K562 (cell line): ENCODE measurements at regions not wholly inside any gene's neighbourhood (a gene's known extent, or its start where the extent isn't known, plus 50 kb on each side); places are given as distances from the start of the nearest gene placed in this dataset.
A peak's percentile ranks its signal among the peaks of the same experiment; 100 is the strongest.

Experiments
- ATAC-seq: fragments of 200-7000 bp; cut with Tn5 transposase; 3 replicates; pipeline ENCODE4 v1.9.1; 2020; ENCODE audit warnings: moderate library complexity
- BruUV-seq: library from RNA; stranded (reverse); fragments of 400-500 nt; replicated peaks from 2 replicates; lab custom pipeline; 2021; lab: Mats Ljungman, UMichigan
- CTCF ChIA-PET: fragments of 300-600 bp; formaldehyde crosslinking; extraction: SDS; loops from one replicate; lab custom pipeline; 2021; ENCODE audit warnings: low intra/inter-chr PET ratio; lab: Yijun Ruan, JAX
- POLR2A ChIA-PET: fragments of 300-600, 350-650 bp; sonication (Branson Sonifier 250); formaldehyde crosslinking; extraction: SDS; loops from one replicate; lab custom pipeline; 2021; ENCODE audit warnings: antibody characterized with exemption, inconsistent platforms; lab: Yijun Ruan, JAX
- DNase-seq, 4 experiments: peaks; one replicate each; pipeline versions ENCODE4 v3.0.0 to v3.0.0-alpha.2; 2011 to 2018; ENCODE audit warnings: low spot score in 3 of 4, mixed read lengths in 3 of 4; ENCODE audit errors: extremely low read depth in 1 of 4
- FAIRE-seq: peaks from 2 replicates; lab custom pipeline; 2011; peaks lifted over from hg19 to GRCh38; lab: Jason Lieb, UNC
- H2AFZ ChIP-seq: 2 replicates; pipeline ENCODE4 v1.6.0; 2011; ENCODE audit warnings: low read depth, low read length, control low read depth, inconsistent platforms
- H3K27ac ChIP-seq: fragments of 200-600 bp; 3 replicates; pipeline ENCODE4 v1.8.0; 2011; ENCODE audit warnings: low read depth, mild to moderate bottlenecking, control low read depth, inconsistent platforms, low read length, moderate library complexity, mixed read lengths; ENCODE audit errors: extremely low read depth
- H3K27me3 ChIP-seq, 2 experiments: fragments of 300-600 bp in 1 of 2; 2 replicates in 1 of 2; 3 replicates in 1 of 2; pipeline versions ENCODE4 v1.6.0 to v1.8.0; 2011; ENCODE audit warnings: inconsistent platforms in 2 of 2, low read length in 2 of 2, mild to moderate bottlenecking in 1 of 2, mixed read lengths in 1 of 2, moderate library complexity in 1 of 2; ENCODE audit not compliant: control insufficient read depth in 2 of 2, insufficient read depth in 2 of 2
- H3K36me3 ChIP-seq: fragments of 300-600 bp; 3 replicates; pipeline ENCODE4 v1.8.0; 2011; ENCODE audit warnings: mild to moderate bottlenecking, low read length, inconsistent platforms; ENCODE audit not compliant: control insufficient read depth, insufficient read depth
- H3K4me1 ChIP-seq, 2 experiments: fragments of 200-600 bp in 1 of 2; replicated peaks in 1 of 2; 2 replicates in 1 of 2; 3 replicates in 1 of 2; pipeline versions ENCODE4 v1.5.1 to v1.8.0; 2011; ENCODE audit warnings: inconsistent platforms in 2 of 2, low read length in 2 of 2, mild to moderate bottlenecking in 1 of 2, mixed read lengths in 1 of 2, moderate library complexity in 1 of 2; ENCODE audit not compliant: control insufficient read depth in 2 of 2, insufficient read depth in 2 of 2
- H3K4me2 ChIP-seq: 2 replicates; pipeline ENCODE4 v1.6.1; 2011; ENCODE audit warnings: low read length, control low read depth, inconsistent platforms, mixed read lengths; ENCODE audit not compliant: insufficient read depth
- H3K4me3 ChIP-seq: fragments of 200-600 bp; sonication (generic), shearing (Covaris generic); 2 replicates; pipeline ENCODE4 v1.5.1; 2016; ENCODE audit warnings: control low read depth, inconsistent platforms
- H3K79me2 ChIP-seq: fragments of 200-600 bp; 3 replicates; pipeline ENCODE4 v1.8.0; 2011; ENCODE audit warnings: low read length, inconsistent platforms; ENCODE audit not compliant: control insufficient read depth, insufficient read depth
- H3K9ac ChIP-seq, 2 experiments: 2 replicates each; pipeline versions ENCODE4 v1.6.0 to v1.6.1; 2011; ENCODE audit warnings: low read depth in 2 of 2, low read length in 2 of 2, control low read depth in 1 of 2, inconsistent platforms in 1 of 2, mild to moderate bottlenecking in 1 of 2, mixed read lengths in 1 of 2; ENCODE audit not compliant: insufficient read depth in 1 of 2
- H3K9me1 ChIP-seq: one replicate; pipeline ENCODE4 v1.6.0; 2011; ENCODE audit warnings: inconsistent platforms, mild to moderate bottlenecking, low read length, moderate library complexity; ENCODE audit not compliant: control insufficient read depth, insufficient read depth
- H3K9me3 ChIP-seq: replicated peaks from 2 replicates; pipeline ENCODE4 v1.5.1; 2011; ENCODE audit warnings: low read depth, low read length, inconsistent platforms; ENCODE audit not compliant: control insufficient read depth, insufficient read depth
- H4K20me1 ChIP-seq: replicated peaks from 2 replicates; pipeline ENCODE4 v1.6.1; 2011; ENCODE audit warnings: low read length, inconsistent platforms, mixed read lengths; ENCODE audit not compliant: control insufficient read depth, insufficient read depth
- CSDE1 ChIP-seq, 2 experiments: fragments of 450-650 bp; IDR thresholded peaks; 2 replicates each; pipeline ENCODE4 v1.6.1; 2016; ENCODE audit warnings: mild to moderate bottlenecking in 1 of 2
- ETV5 ChIP-seq: sonication (generic); formaldehyde crosslinking; IDR thresholded peaks from 2 replicates; pipeline ENCODE4 v1.4.0; 2020; ENCODE audit warnings: low read depth, mild to moderate bottlenecking, missing genetic modification reagents
- ETV6 ChIP-seq, 3 experiments: fragments of 150-350 bp in 1 of 3; sonication (generic) in 1 of 3; formaldehyde crosslinking in 1 of 3; IDR thresholded peaks; 2 replicates each; pipeline versions ENCODE4 v1.6.1 to v1.8.0; 2014 to 2022; ENCODE audit warnings: borderline replicate concordance in 2 of 3, low read depth in 2 of 3, antibody characterized with exemption in 1 of 3, low read length in 1 of 3, mild to moderate bottlenecking in 1 of 3, missing genetic modification reagents in 1 of 3
- HLTF ChIP-seq: fragments of 450-650 bp; IDR thresholded peaks from 2 replicates; pipeline ENCODE4 v1.6.1; 2016
- NEUROD1 ChIP-seq: fragments of 150-350 bp; IDR thresholded peaks from 2 replicates; pipeline ENCODE4 v1.6.1; 2014; ENCODE audit warnings: borderline replicate concordance, low read length, low read depth; ENCODE audit not compliant: partially characterized antibody
- NKRF ChIP-seq: fragments of 450-650 bp; IDR thresholded peaks from 2 replicates; pipeline ENCODE4 v1.6.1; 2016; ENCODE audit warnings: borderline replicate concordance
- SIRT6 ChIP-seq: IDR thresholded peaks from one replicate; pipeline ENCODE4 v1.6.1; 2012; ENCODE audit warnings: low read depth, mild to moderate bottlenecking, control low read depth, inconsistent platforms, low read length, moderate library complexity
- SMAD3 ChIP-seq: fragments of 450-650 bp; formaldehyde crosslinking; conservative IDR thresholded peaks from 2 replicates; pipeline ENCODE4 v1.4.0; 2020; ENCODE audit warnings: mild to moderate bottlenecking
- SRSF1 ChIP-seq: fragments of 200-400 bp; formaldehyde crosslinking; IDR thresholded peaks from 2 replicates; pipeline ENCODE4 v1.6.1; 2017; ENCODE audit warnings: mild to moderate bottlenecking, low read depth, low read length, moderate library complexity
- YY1 ChIP-seq, 3 experiments: IDR thresholded peaks; 2 replicates each; pipeline ENCODE4 v1.6.1; 2011; ENCODE audit warnings: low read length in 2 of 3, mild to moderate bottlenecking in 2 of 3, moderate library complexity in 2 of 3, borderline replicate concordance in 1 of 3, control low read depth in 1 of 3, low read depth in 1 of 3; ENCODE audit not compliant: insufficient read depth in 3 of 3, insufficient replicate concordance in 2 of 3, control insufficient read depth in 1 of 3, insufficient read length in 1 of 3; ENCODE audit errors: extremely low read depth in 1 of 3
- ZBTB1 ChIP-seq: sonication (generic); formaldehyde crosslinking; IDR thresholded peaks from 2 replicates; pipeline ENCODE4 v1.8.1; 2023; ENCODE audit warnings: missing genetic modification reagents, low read depth, mild to moderate bottlenecking, borderline replicate concordance
- ZBTB34 ChIP-seq: fragments of 250-450 bp; sonication (Bioruptor Pico); IDR thresholded peaks from 2 replicates; pipeline ENCODE4 v1.8.0; 2021; ENCODE audit warnings: mild to moderate bottlenecking, moderate library complexity
- ZFP1 ChIP-seq: fragments of 450-650 bp; formaldehyde crosslinking; IDR thresholded peaks from 2 replicates; pipeline ENCODE4 v1.4.0; 2020; ENCODE audit warnings: mild to moderate bottlenecking, mixed read lengths
- ZNF316 ChIP-seq: fragments of 450-650 bp; IDR thresholded peaks from 2 replicates; pipeline ENCODE4 v1.6.1; 2016
- ZNF324 ChIP-seq: fragments of 250-450 bp; sonication (Bioruptor Pico); IDR thresholded peaks from 2 replicates; pipeline ENCODE4 v1.4.0; 2020; ENCODE audit warnings: mild to moderate bottlenecking
- WGBS: fragments of 100-300 bp; shearing (Covaris generic); methylation state at CpG from one replicate; pipeline ENCODE4 v1.1.6; 2016; ENCODE audit warnings: low coverage, mixed read lengths; ENCODE audit not compliant: insufficient coverage; ENCODE audit errors: missing lambda C conversion rate; 5-methylcytosine and 5-hydroxymethylcytosine counted together
- in situ Hi-C: fragments of 300-500 bp; cut with MboI; formaldehyde crosslinking; loops from 4 replicates; pipeline ENCODE4 v1.15.0; 2018; ENCODE audit warnings: inconsistent platforms, mixed read lengths
- intact Hi-C: fragments of 100-400 bp; cut with micrococcal nuclease; formaldehyde crosslinking; loops from 2 replicates; pipeline ENCODE4 v1.14.2; 2022

DNA sequence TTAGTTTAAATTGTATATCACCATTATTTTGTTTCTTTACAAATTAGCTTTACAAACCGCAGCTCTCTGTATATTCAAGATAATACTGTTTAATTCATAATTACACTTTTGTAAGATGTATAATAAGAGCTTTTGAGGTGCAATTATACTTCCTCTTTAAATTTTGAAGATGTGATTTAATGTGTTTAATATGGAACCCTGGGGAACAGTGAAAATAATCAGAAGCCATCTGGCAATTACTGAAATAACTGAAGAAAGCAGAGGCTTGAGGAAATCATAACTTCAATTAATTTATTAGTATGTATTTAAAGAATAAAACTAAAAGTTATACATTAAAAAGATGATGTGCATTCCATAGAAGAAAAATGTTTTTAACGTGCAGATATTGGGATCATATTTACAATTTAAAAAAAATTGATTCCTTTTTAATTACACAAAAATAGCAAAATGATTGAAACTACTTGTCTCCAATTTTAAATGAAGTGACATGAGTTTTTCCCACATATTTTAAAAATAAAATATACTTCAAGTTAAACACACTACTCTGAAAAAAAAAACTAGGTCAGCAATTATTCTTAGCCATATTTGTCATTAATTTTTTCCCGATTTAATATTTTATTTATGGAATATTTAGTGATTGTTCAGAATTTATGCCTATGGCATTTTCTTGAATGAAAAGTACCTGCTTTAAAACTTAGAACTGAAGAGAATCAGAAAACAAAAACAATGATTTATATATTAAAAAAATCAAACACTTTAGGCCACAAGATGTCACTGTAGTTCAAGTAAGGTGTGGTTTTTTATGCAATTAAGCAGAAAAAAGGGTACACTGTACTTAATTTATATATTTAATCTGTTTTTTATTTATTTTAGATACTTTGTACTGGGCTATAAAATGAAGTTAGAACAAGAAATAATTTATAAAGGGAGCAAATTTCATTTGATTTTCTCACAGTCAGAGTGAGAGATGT is 942.7 kb upstream of the NDST4 start (continued):
- TF ChIP-seq NKRF (no peak), ZNF316 (peak; percentile 78), SRSF1 (no peak)

DNA sequence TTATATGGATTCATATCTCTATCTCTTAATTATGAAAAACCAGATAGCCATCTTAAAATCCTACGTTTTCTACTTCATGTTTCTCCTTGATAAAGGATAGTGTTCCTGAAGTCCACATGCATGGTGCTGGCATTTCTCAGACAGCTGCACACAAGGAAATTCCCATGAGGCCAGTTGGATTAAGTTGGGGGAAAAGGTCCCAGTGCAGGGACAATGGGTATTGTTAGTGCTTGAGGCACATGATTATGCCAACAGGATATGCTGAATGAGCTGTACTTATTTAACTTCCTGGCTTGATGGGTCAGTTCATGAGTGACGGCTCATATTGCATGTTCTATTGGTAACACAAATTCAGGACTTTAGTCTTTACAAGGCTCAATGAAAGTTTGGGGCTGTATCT is 913.9 kb upstream of the NDST4 start:
- intact Hi-C loops (no loop called here), in situ Hi-C loops (no loop called here)
- Histone ChIP-seq H3K4me3 (no peak overlapping the region), H2AFZ (no peak overlapping the region), H3K9ac (no peak overlapping the region), H4K20me1 (no peaks in the 10 kb centered on the region), H3K36me3 (no peaks in the 10 kb centered on the region), H3K9me3 (no peaks in the 10 kb centered on the region), H3K79me2 (no peaks in the 10 kb centered on the region), H3K4me1 (no peaks in the 10 kb centered on the region), H3K27ac (no peak overlapping the region), H3K9me1 (no peaks in the 10 kb centered on the region), H3K27me3 (no peaks in the 10 kb centered on the region), H3K4me2 (no peak overlapping the region)
- no peak for DNase-seq
- TF ChIP-seq SMAD3 (no peak), HLTF (no peak), ZBTB1 (no peak), ZNF324 (CRISPR knock-in tag) (no peak), ZBTB34 (CRISPR knock-in tag) (no peak), CSDE1 (IDR thresholded peaks at IDR 0.05) (no peak), ETV6 (IDR thresholded peaks at IDR 0.05; ENCODE audit: borderline replicate concordance in 1 of 2, low read depth in 2 of 2, low read length in 1 of 2) (no peak), ETV6 (CRISPR knock-in tag; IDR thresholded peaks at IDR 0.05; ENCODE audit: borderline replicate concordance) (no peak), YY1 (IDR thresholded peaks at IDR 0.05; ENCODE audit: borderline replicate concordance in 1 of 3, control insufficient read depth in 1 of 3, extremely low read depth in 1 of 3, insufficient read depth in 3 of 3, insufficient read length in 1 of 3, insufficient replicate concordance in 2 of 3, low read depth in 1 of 3, low read length in 2 of 3) (no peak), SIRT6 (no peak), ZFP1 (CRISPR knock-in tag) (no peak), NEUROD1 (no peak), ETV5 (CRISPR knock-in tag) (no peak)
- ChIA-PET CTCF (no interaction called here), POLR2A (no interaction called here)
- 0% methylated on average over 2 of the region's 2 CpGs for WGBS
- no TSS peak for BruUV-seq
- no peak for ATAC-seq
- FAIRE-seq: no peak
